ENCODE measurements at regions not wholly inside any gene's neighbourhood (a gene's known extent, or its start where the extent isn't known, plus 50 kb on each side); places are given as distances from the start of the nearest gene placed in this dataset.
"Not testable (repeated sequence)": the region's sequence is repeated elsewhere in the genome, so short reads cannot be mapped to it uniquely, and the experiment has no call there.

GRCh38 chr3:26894443-26894842 is 271.9 kb downstream of the LRRC3B start:
- ATAC-seq, result no peak
- ChIA-PET CTCF (no interaction called here), POLR2A (no interaction called here)
- H3K4me3 Mint-ChIP-seq, result no peak overlapping the region
- no peak for DNase-seq
- H3K27me3 Mint-ChIP-seq, result no peaks in the 10 kb centered on the region
- peaks cover 9% of the 10 kb centered on the region for H3K9me3 Mint-ChIP-seq (ENCODE audit: low read depth)
- H3K27ac Mint-ChIP-seq, result no peak overlapping the region
- H3K36me3 Mint-ChIP-seq (ENCODE audit: low read depth), result no peaks in the 10 kb centered on the region
- no peaks in the 10 kb centered on the region for H3K4me1 Mint-ChIP-seq
- intact Hi-C loops (cut with DNase I, micrococcal nuclease), result no loop called here

- CTCF ChIA-PET, result no interaction called here
These were observed 292.6 kb downstream of the LRRC3B start for GRCh38 chr3:26915208-26915607.

GRCh38 chr3:26920646-26921478 is 298.3 kb downstream of the LRRC3B start:
- peaks cover 8% of the 10 kb centered on the region for H3K9me3 Mint-ChIP-seq (ENCODE audit: low read depth)

More at GRCh38 chr3:26915208-26915607, 292.6 kb downstream of the LRRC3B start:
- H3K27me3 Mint-ChIP-seq, result no peaks in the 10 kb centered on the region
- H3K4me3 Mint-ChIP-seq, result no peak overlapping the region
- H3K36me3 Mint-ChIP-seq (ENCODE audit: low read depth), result no peaks in the 10 kb centered on the region
- H3K27ac Mint-ChIP-seq, result no peak overlapping the region
- DNase-seq (no peak), ATAC-seq (no peak)
- peaks cover 10% of the 10 kb centered on the region for H3K9me3 Mint-ChIP-seq (ENCODE audit: low read depth)
- intact Hi-C loops (cut with DNase I, micrococcal nuclease), result no loop called here
- no peaks in the 10 kb centered on the region for H3K4me1 Mint-ChIP-seq
- POLR2A ChIA-PET, result no interaction called here

GRCh38 chr3:26931896-26932295 is 309.3 kb downstream of the LRRC3B start:
- no peak overlapping the region for H3K27ac Mint-ChIP-seq
- H3K4me1 Mint-ChIP-seq, result no peaks in the 10 kb centered on the region
- ChIA-PET POLR2A (no interaction called here), CTCF (no interaction called here)
- DNase-seq, result no peak
- H3K27me3 Mint-ChIP-seq, result no peaks in the 10 kb centered on the region
- no peak for ATAC-seq
- intact Hi-C loops (cut with DNase I, micrococcal nuclease), result no loop called here
- H3K36me3 Mint-ChIP-seq (ENCODE audit: low read depth), result no peaks in the 10 kb centered on the region
- no peak overlapping the region for H3K4me3 Mint-ChIP-seq
- H3K9me3 Mint-ChIP-seq (ENCODE audit: low read depth), result no peaks in the 10 kb centered on the region

More at GRCh38 chr3:26920646-26921478, 298.3 kb downstream of the LRRC3B start:
- Mint-ChIP-seq H3K36me3 (ENCODE audit: low read depth) (no peaks in the 10 kb centered on the region), H3K27ac (no peak overlapping the region), H3K27me3 (no peaks in the 10 kb centered on the region), H3K4me3 (no peak overlapping the region), H3K4me1 (no peaks in the 10 kb centered on the region)
- ChIA-PET CTCF (no interaction called here), POLR2A (no interaction called here)
- ATAC-seq (no peak), DNase-seq (no peak)
- intact Hi-C loops (cut with DNase I, micrococcal nuclease), result no loop called here

- ATAC-seq (no peak), DNase-seq (no peak)
- Mint-ChIP-seq H3K27ac (no peak overlapping the region), H3K36me3 (ENCODE audit: low read depth) (no peaks in the 10 kb centered on the region), H3K9me3 (ENCODE audit: low read depth) (no peaks in the 10 kb centered on the region), H3K4me3 (no peak overlapping the region), H3K27me3 (no peaks in the 10 kb centered on the region), H3K4me1 (no peaks in the 10 kb centered on the region)
- CTCF ChIA-PET, result no interaction called here
- intact Hi-C loops (cut with DNase I, micrococcal nuclease), result no loop called here
- POLR2A ChIA-PET, result no interaction called here
These were observed 310.2 kb downstream of the LRRC3B start for GRCh38 chr3:26932752-26933151.

- DNase-seq; CTCF ChIA-PET; H3K4me3 Mint-ChIP-seq; H3K27ac Mint-ChIP-seq; H3K27me3 Mint-ChIP-seq; ATAC-seq; intact Hi-C loops (cut with DNase I, micrococcal nuclease); H3K36me3 Mint-ChIP-seq (ENCODE audit: low read depth); POLR2A ChIA-PET; H3K4me1 Mint-ChIP-seq: not testable (repeated sequence)
- peaks cover 12% of the 10 kb centered on the region for H3K9me3 Mint-ChIP-seq (ENCODE audit: low read depth)
These were observed 322.9 kb downstream of the LRRC3B start for GRCh38 chr3:26945480-26945879.

GRCh38 chr3:26960382-26960781 is 337.8 kb downstream of the LRRC3B start:
- ATAC-seq (no peak), DNase-seq (no peak)
- no peak overlapping the region for H3K27ac Mint-ChIP-seq
- ChIA-PET CTCF (no interaction called here), POLR2A (no interaction called here)
- no peaks in the 10 kb centered on the region for H3K4me1 Mint-ChIP-seq
- H3K9me3 Mint-ChIP-seq (ENCODE audit: low read depth), result peaks cover 6% of the 10 kb centered on the region
- no peaks in the 10 kb centered on the region for H3K36me3 Mint-ChIP-seq (ENCODE audit: low read depth)
- H3K27me3 Mint-ChIP-seq, result no peaks in the 10 kb centered on the region
- intact Hi-C loops (cut with DNase I, micrococcal nuclease), result no loop called here
- no peak overlapping the region for H3K4me3 Mint-ChIP-seq

- DNase-seq (no peak), ATAC-seq (peak; percentile 30)
- intact Hi-C loops (cut with DNase I, micrococcal nuclease), result no loop called here
- Mint-ChIP-seq H3K27ac (no peak overlapping the region), H3K4me1 (no peaks in the 10 kb centered on the region), H3K27me3 (no peaks in the 10 kb centered on the region), H3K4me3 (no peak overlapping the region), H3K36me3 (ENCODE audit: low read depth) (no peaks in the 10 kb centered on the region), H3K9me3 (ENCODE audit: low read depth) (peaks cover 8% of the 10 kb centered on the region)
- POLR2A ChIA-PET, result no interaction called here
- CTCF ChIA-PET, result no interaction called here
These were observed 340.2 kb downstream of the LRRC3B start for GRCh38 chr3:26962492-26963360.

GRCh38 chr3:26963361-26963743 is 340.8 kb downstream of the LRRC3B start:
- no peak for DNase-seq
- Mint-ChIP-seq H3K36me3 (ENCODE audit: low read depth) (no peaks in the 10 kb centered on the region), H3K9me3 (ENCODE audit: low read depth) (peaks cover 10% of the 10 kb centered on the region), H3K27ac (no peak overlapping the region), H3K27me3 (no peaks in the 10 kb centered on the region), H3K4me1 (no peaks in the 10 kb centered on the region), H3K4me3 (no peak overlapping the region)
- ATAC-seq, result no peak
- CTCF ChIA-PET, result no interaction called here
- POLR2A ChIA-PET, result no interaction called here
- intact Hi-C loops (cut with DNase I, micrococcal nuclease), result no loop called here

GRCh38 chr3:26964313-26964712 is 341.7 kb downstream of the LRRC3B start:
- DNase-seq (no peak), ATAC-seq (no peak)
- ChIA-PET CTCF (no interaction called here), POLR2A (no interaction called here)
- Mint-ChIP-seq H3K4me3 (no peak overlapping the region), H3K36me3 (ENCODE audit: low read depth) (no peaks in the 10 kb centered on the region), H3K4me1 (no peaks in the 10 kb centered on the region), H3K27ac (no peak overlapping the region), H3K27me3 (no peaks in the 10 kb centered on the region), H3K9me3 (ENCODE audit: low read depth) (peaks cover 10% of the 10 kb centered on the region)
- intact Hi-C loops (cut with DNase I, micrococcal nuclease), result no loop called here

GRCh38 chr3:26964836-26965235 is 342.3 kb downstream of the LRRC3B start:
- no peak for DNase-seq
- ChIA-PET POLR2A (no interaction called here), CTCF (no interaction called here)
- intact Hi-C loops (cut with DNase I, micrococcal nuclease), result no loop called here
- Mint-ChIP-seq H3K9me3 (ENCODE audit: low read depth) (peaks cover 10% of the 10 kb centered on the region), H3K27ac (no peak overlapping the region), H3K27me3 (no peaks in the 10 kb centered on the region), H3K4me1 (no peaks in the 10 kb centered on the region), H3K4me3 (no peak overlapping the region), H3K36me3 (ENCODE audit: low read depth) (no peaks in the 10 kb centered on the region)
- no peak for ATAC-seq

GRCh38 chr3:26967501-26967900 is 344.9 kb downstream of the LRRC3B start:
- no peak overlapping the region for H3K4me3 Mint-ChIP-seq
- DNase-seq (no peak), ATAC-seq (no peak)
- H3K9me3 Mint-ChIP-seq (ENCODE audit: low read depth), result peaks cover 10% of the 10 kb centered on the region
- CTCF ChIA-PET, result no interaction called here
- H3K27ac Mint-ChIP-seq, result no peak overlapping the region
- POLR2A ChIA-PET, result no interaction called here
- H3K4me1 Mint-ChIP-seq, result no peaks in the 10 kb centered on the region
- H3K36me3 Mint-ChIP-seq (ENCODE audit: low read depth), result no peaks in the 10 kb centered on the region
- no peaks in the 10 kb centered on the region for H3K27me3 Mint-ChIP-seq
- intact Hi-C loops (cut with DNase I, micrococcal nuclease), result no loop called here
